ENCODE measurements at regions not wholly inside any gene's neighbourhood (a gene's known extent, or its start where the extent isn't known, plus 50 kb on each side); places are given as distances from the start of the nearest gene placed in this dataset.

- no peak overlapping the region for H3K4me3 ChIP-seq (ENCODE audit: low read length)
- no peak overlapping the region for H3K9ac ChIP-seq (ENCODE audit: low read length)
- TF ChIP-seq POLR2AphosphoS5 (IDR thresholded peaks at IDR 0.05) (no peak), TAF1 (IDR thresholded peaks at IDR 0.05; ENCODE audit: low read depth) (no peak), REST (IDR thresholded peaks at IDR 0.05; ENCODE audit: borderline replicate concordance) (no peak), CTCF (IDR thresholded peaks at IDR 0.05; ENCODE audit: poor library complexity, severe bottlenecking) (no peak), RAD21 (conservative IDR thresholded peaks at IDR 0.05) (no peak), EZH2 (IDR thresholded peaks at IDR 0.05; ENCODE audit: borderline replicate concordance, insufficient read depth, low read length, poor library complexity, severe bottlenecking) (no peak), EP300 (conservative IDR thresholded peaks at IDR 0.05; ENCODE audit: poor library complexity, severe bottlenecking) (no peak), MXI1 (conservative IDR thresholded peaks at IDR 0.05; ENCODE audit: poor library complexity, severe bottlenecking) (no peak), SMC3 (conservative IDR thresholded peaks at IDR 0.05; ENCODE audit: poor library complexity) (no peak)
- no peaks in the 10 kb centered on the region for H3K27me3 ChIP-seq (ENCODE audit: insufficient read depth, low read depth, low read length)
- H3F3A ChIP-seq (ENCODE audit: insufficient read depth, low read length, poor library complexity, severe bottlenecking): no peaks in the 10 kb centered on the region
- no peaks in the 10 kb centered on the region for H3K9me3 ChIP-seq (ENCODE audit: low read length)
- H4K20me1 ChIP-seq (ENCODE audit: insufficient read depth): no peaks in the 10 kb centered on the region
- H3K9me2 ChIP-seq (ENCODE audit: insufficient read depth, low read length): no peaks in the 10 kb centered on the region
- H3K4me2 ChIP-seq (ENCODE audit: low read length): no peak overlapping the region
- no peaks in the 10 kb centered on the region for H3K36me3 ChIP-seq (ENCODE audit: insufficient read depth, low read length)
- no peak overlapping the region for H2AFZ ChIP-seq (ENCODE audit: low read depth, low read length)
- H3K27ac ChIP-seq (ENCODE audit: low read length): no peak overlapping the region
- no peaks in the 10 kb centered on the region for H3K79me2 ChIP-seq (replicated peaks; ENCODE audit: insufficient read depth, low read length)
These were observed 65.6 kb upstream of the SEMA6A start for GRCh38 chr5:116640236-116640635.

- H4K20me1 ChIP-seq (ENCODE audit: insufficient read depth): no peaks in the 10 kb centered on the region
- H3K9me2 ChIP-seq (ENCODE audit: insufficient read depth, low read length): no peaks in the 10 kb centered on the region
- H3F3A ChIP-seq (ENCODE audit: insufficient read depth, low read length, poor library complexity, severe bottlenecking): no peaks in the 10 kb centered on the region
- H3K4me2 ChIP-seq (ENCODE audit: low read length): no peak overlapping the region
- no peak overlapping the region for H3K9ac ChIP-seq (ENCODE audit: low read length)
- no peak overlapping the region for H3K4me3 ChIP-seq (ENCODE audit: low read length)
- TF ChIP-seq CTCF (IDR thresholded peaks at IDR 0.05; ENCODE audit: poor library complexity, severe bottlenecking): no peak
- TF ChIP-seq SMC3 (conservative IDR thresholded peaks at IDR 0.05; ENCODE audit: poor library complexity): no peak
- H3K36me3 ChIP-seq (ENCODE audit: insufficient read depth, low read length): no peaks in the 10 kb centered on the region
- H3K27ac ChIP-seq (ENCODE audit: low read length): no peak overlapping the region
- H3K27me3 ChIP-seq (ENCODE audit: insufficient read depth, low read depth, low read length): no peaks in the 10 kb centered on the region
- H3K9me3 ChIP-seq (ENCODE audit: low read length): no peaks in the 10 kb centered on the region
- no peaks in the 10 kb centered on the region for H3K79me2 ChIP-seq (replicated peaks; ENCODE audit: insufficient read depth, low read length)
- H2AFZ ChIP-seq (ENCODE audit: low read depth, low read length): no peak overlapping the region
These were observed 62.6 kb upstream of the SEMA6A start for GRCh38 chr5:116637149-116637740.
